Epithelial cell of proximal tubule (primary cell): ENCODE measurements at regions not wholly inside any gene's neighbourhood (a gene's known extent, or its start where the extent isn't known, plus 50 kb on each side); places are given as distances from the start of the nearest gene placed in this dataset.
"Not testable (repeated sequence)": the region's sequence is repeated elsewhere in the genome, so short reads cannot be mapped to it uniquely, and the experiment has no call there.

Source experiments
- DNase-seq: peaks from one replicate; pipeline ENCODE4 v3.0.0-alpha.2; 2011; ENCODE audit warnings: low read depth
- H3K4me3 ChIP-seq: 2 replicates; pipeline ENCODE4 v1.5.1; 2011; ENCODE audit warnings: low read depth, mild to moderate bottlenecking, low read length
- CTCF ChIP-seq: conservative IDR thresholded peaks from 2 replicates; pipeline ENCODE4 v1.5.1; 2012; ENCODE audit warnings: low read depth, mild to moderate bottlenecking, low read length

DNA sequence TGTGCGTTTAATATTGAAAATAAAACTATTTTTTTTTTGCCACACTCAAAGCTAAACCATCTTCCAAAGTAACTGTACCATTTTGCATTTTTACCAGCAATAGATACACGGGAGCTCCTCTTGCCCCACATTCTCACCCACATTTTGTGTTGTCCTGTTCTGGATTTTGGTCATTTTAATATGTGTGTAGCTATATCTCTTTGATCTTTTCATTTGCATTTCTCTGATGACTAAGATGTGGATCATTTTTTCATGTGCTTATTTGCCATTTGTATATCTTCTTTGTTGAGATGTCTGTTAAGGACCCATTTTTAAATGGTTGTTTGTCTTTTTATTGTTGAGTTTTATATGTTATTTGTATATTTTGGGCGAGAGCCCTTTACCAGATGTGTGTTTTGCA is 1543.5 kb downstream of the GRIK2 start:
- no peak for TF ChIP-seq CTCF
- no peak overlapping the region for H3K4me3 ChIP-seq
- DNase-seq = no peak

GRCh38 chr6:102928109-102928508 is 1534.6 kb downstream of the GRIK2 start:
- no peak overlapping the region for H3K4me3 ChIP-seq
- TF ChIP-seq CTCF = no peak
- no peak for DNase-seq

GRCh38 chr6:102918161-102918560 is 1524.7 kb downstream of the GRIK2 start:
- H3K4me3 ChIP-seq = no peak overlapping the region
- no peak for TF ChIP-seq CTCF

GRCh38 chr6:102911571-102911970 is 1518.1 kb downstream of the GRIK2 start:
- no peak for TF ChIP-seq CTCF
- DNase-seq = no peak
- no peak overlapping the region for H3K4me3 ChIP-seq

More at GRCh38 chr6:102918161-102918560, 1524.7 kb downstream of the GRIK2 start:
- no peak for DNase-seq

DNA sequence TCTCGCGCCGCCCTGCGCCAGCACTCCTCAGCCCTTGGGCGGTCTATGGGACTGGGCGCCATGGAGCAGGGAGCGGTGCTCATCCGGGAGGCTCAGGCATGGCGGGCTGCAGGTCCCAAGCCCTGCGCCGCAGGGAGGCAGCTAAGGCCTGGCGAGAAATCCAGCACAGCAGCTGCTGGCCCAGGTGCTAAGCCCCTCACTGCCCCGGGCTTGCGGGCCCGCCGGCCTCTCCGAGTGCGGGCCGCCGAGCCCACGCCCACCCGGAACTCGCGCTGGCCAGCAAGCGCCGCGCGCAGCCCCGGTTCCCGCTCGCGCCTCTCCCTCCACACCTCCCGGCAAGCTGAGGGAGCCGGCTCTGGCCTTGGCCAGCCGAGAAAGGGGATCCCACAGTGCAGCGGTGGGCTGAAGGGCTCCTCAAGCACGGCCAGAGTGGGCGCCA is 1517.2 kb downstream of the GRIK2 start:
- H3K4me3 ChIP-seq, DNase-seq: not testable (repeated sequence)

GRCh38 chr6:102907181-102907580 is 1513.7 kb downstream of the GRIK2 start:
- DNase-seq = no peak
- H3K4me3 ChIP-seq = no peak overlapping the region
- TF ChIP-seq CTCF = no peak

DNA sequence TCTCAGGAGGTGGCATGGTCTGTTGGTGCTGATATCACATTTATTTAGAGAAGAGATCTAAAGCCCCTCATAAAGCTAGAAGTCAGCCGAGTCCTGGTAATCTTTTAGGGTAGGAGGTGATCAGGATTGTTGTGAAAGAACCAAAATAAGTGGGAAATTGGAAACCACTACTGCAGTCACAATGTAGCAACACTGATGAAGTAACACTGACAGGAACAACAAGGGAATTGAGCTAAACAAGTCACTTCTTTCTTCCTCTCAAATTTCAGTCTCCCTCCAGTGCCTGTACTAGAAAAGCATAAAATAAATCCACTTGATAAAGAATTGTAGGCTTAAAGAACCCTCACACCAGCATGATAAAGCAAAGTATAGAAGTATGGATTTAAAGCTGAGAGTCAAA is 1509.0 kb downstream of the GRIK2 start:
- H3K4me3 ChIP-seq = no peak overlapping the region
- no peak for DNase-seq
- TF ChIP-seq CTCF = no peak

- TF ChIP-seq CTCF = no peak
- no peak overlapping the region for H3K4me3 ChIP-seq
- DNase-seq = no peak
These were observed 1502.2 kb downstream of the GRIK2 start for GRCh38 chr6:102895683-102896082.
